Trophoblast cell (in vitro differentiated cells and primary cell): ENCODE measurements at regions not wholly inside any gene's neighbourhood (a gene's known extent, or its start where the extent isn't known, plus 50 kb on each side); places are given as distances from the start of the nearest gene placed in this dataset.

Experiments
- DNase-seq, 2 donors: peaks; one replicate each; pipeline ENCODE4 v3.0.0-alpha.2; 2016
- H2AFZ ChIP-seq: 2 replicates; pipeline ENCODE4 v1.6.1; 2013; ENCODE audit warnings: low read length, moderate library complexity, mild to moderate bottlenecking; ENCODE audit not compliant: insufficient read depth, poor library complexity
- H2AK5ac ChIP-seq: 2 replicates; pipeline ENCODE4 v1.6.1; 2013; ENCODE audit warnings: mild to moderate bottlenecking, low read length
- H2BK120ac ChIP-seq: 2 replicates; pipeline ENCODE4 v1.6.1; 2013; ENCODE audit warnings: low read length, mild to moderate bottlenecking, moderate library complexity; ENCODE audit not compliant: insufficient read depth, poor library complexity
- H2BK12ac ChIP-seq: 2 replicates; pipeline ENCODE4 v1.6.1; 2013; ENCODE audit warnings: mild to moderate bottlenecking, low read length, moderate library complexity
- H2BK5ac ChIP-seq: 2 replicates; pipeline ENCODE4 v1.6.1; 2013; ENCODE audit warnings: low read length, low read depth, moderate library complexity, mild to moderate bottlenecking; ENCODE audit not compliant: poor library complexity
- H3K14ac ChIP-seq: 2 replicates; pipeline ENCODE4 v1.6.1; 2013; ENCODE audit warnings: mild to moderate bottlenecking, low read length
- H3K18ac ChIP-seq: 2 replicates; pipeline ENCODE4 v1.6.1; 2013; ENCODE audit warnings: mild to moderate bottlenecking, low read length
- H3K23ac ChIP-seq: 2 replicates; pipeline ENCODE4 v1.6.1; 2013; ENCODE audit warnings: low read length
- H3K27ac ChIP-seq: 2 replicates; pipeline ENCODE4 v1.5.1; 2013; ENCODE audit warnings: low read depth, mild to moderate bottlenecking, inconsistent platforms, low read length, moderate library complexity
- H3K27me3 ChIP-seq: 2 replicates; pipeline ENCODE4 v1.6.1; 2013; ENCODE audit warnings: inconsistent platforms, mild to moderate bottlenecking, low read length, moderate library complexity; ENCODE audit not compliant: insufficient read depth
- H3K36me3 ChIP-seq, 2 experiments: 1 replicate in 1 of 2; 2 replicates in 1 of 2; pipeline ENCODE4 v1.6.1; 2013; ENCODE audit warnings: low read length in 2 of 2, mild to moderate bottlenecking in 2 of 2, moderate library complexity in 1 of 2; ENCODE audit not compliant: insufficient read depth in 2 of 2, control insufficient read depth in 1 of 2
- H3K4ac ChIP-seq: 2 replicates; pipeline ENCODE4 v1.6.1; 2013; ENCODE audit warnings: low read depth, mild to moderate bottlenecking, low read length, moderate library complexity
- H3K4me1 ChIP-seq, 2 experiments: 1 replicate in 1 of 2; 2 replicates in 1 of 2; pipeline ENCODE4 v1.6.1; 2013; ENCODE audit warnings: low read length in 2 of 2, mild to moderate bottlenecking in 2 of 2, moderate library complexity in 1 of 2; ENCODE audit not compliant: insufficient read depth in 2 of 2, control insufficient read depth in 1 of 2
- H3K4me2 ChIP-seq: 2 replicates; pipeline ENCODE4 v1.6.1; 2013; ENCODE audit warnings: inconsistent platforms, mild to moderate bottlenecking, low read length, moderate library complexity
- H3K4me3 ChIP-seq: 2 replicates; pipeline ENCODE4 v1.5.1; 2013; ENCODE audit warnings: mild to moderate bottlenecking, low read depth, low read length, inconsistent platforms
- H3K79me1 ChIP-seq: one replicate; pipeline ENCODE4 v1.6.1; 2013; ENCODE audit warnings: low read length
- H3K79me2 ChIP-seq: 2 replicates; pipeline ENCODE4 v1.6.1; 2013; ENCODE audit warnings: low read length, mild to moderate bottlenecking; ENCODE audit not compliant: control insufficient read depth, insufficient read depth, poor library complexity
- H3K9ac ChIP-seq: 2 replicates; pipeline ENCODE4 v1.6.1; 2013; ENCODE audit warnings: mild to moderate bottlenecking, low read length
- H3K9me3 ChIP-seq: 2 replicates; pipeline ENCODE4 v1.6.1; 2013; ENCODE audit warnings: low read depth, mild to moderate bottlenecking, control low read depth, inconsistent platforms, low read length; ENCODE audit not compliant: insufficient read depth
- H4K12ac ChIP-seq: 2 replicates; pipeline ENCODE4 v1.6.1; 2013; ENCODE audit warnings: low read depth, mild to moderate bottlenecking, low read length, moderate library complexity
- H4K8ac ChIP-seq: 2 replicates; pipeline ENCODE4 v1.6.1; 2013; ENCODE audit warnings: low read depth, mild to moderate bottlenecking, low read length, moderate library complexity
- H4K91ac ChIP-seq: one replicate; pipeline ENCODE4 v1.6.1; 2013; ENCODE audit warnings: low read depth, mild to moderate bottlenecking, low read length, moderate library complexity
- WGBS: extraction: QIAGEN DNeasy Blood & Tissue Kit; methylation state at CpG from one replicate; pipeline ENCODE4 v1.1.7; 2013; ENCODE audit warnings: missing lambda C conversion rate; ENCODE audit not compliant: insufficient read length, insufficient coverage; ENCODE audit errors: extremely low coverage; 5-methylcytosine and 5-hydroxymethylcytosine counted together

DNA sequence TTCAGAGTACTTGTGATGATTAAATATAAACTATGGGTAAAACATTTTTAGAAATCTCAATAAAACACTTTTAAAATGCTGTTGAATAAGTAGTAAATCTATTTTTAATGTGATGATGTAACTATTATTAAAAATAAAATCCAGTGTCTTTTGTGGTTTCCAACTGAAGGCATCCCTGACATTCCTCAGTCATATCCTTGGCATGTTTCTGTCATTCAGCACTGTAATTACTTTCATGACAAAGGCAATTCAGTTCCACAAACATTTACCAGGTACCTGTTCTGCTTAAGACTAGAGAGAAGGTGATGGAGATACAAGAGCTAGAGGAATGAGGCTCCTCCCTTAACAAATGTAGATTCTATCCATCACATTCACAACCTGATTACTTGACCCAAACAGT is 518.7 kb upstream of the MAP3K7 start:
- Histone ChIP-seq H3K23ac (no peak overlapping the region), H3K18ac (no peak overlapping the region), H2AK5ac (no peak overlapping the region), H3K36me3 (peaks cover 0 to 2% of the 10 kb centered on the region in 2 experiments), H2BK12ac (no peak overlapping the region), H3K14ac (no peak overlapping the region), H3K79me1 (no peaks in the 10 kb centered on the region), H3K27me3 (no peaks in the 10 kb centered on the region), H3K79me2 (no peaks in the 10 kb centered on the region), H4K12ac (no peak overlapping the region), H3K4me2 (no peak overlapping the region), H3K9ac (no peak overlapping the region), H4K8ac (no peak overlapping the region), H2AFZ (no peak overlapping the region), H3K4me3 (no peak overlapping the region), H3K27ac (no peak overlapping the region), H3K9me3 (no peaks in the 10 kb centered on the region), H3K4ac (no peak overlapping the region), H4K91ac (no peak overlapping the region), H2BK120ac (no peak overlapping the region), H2BK5ac (no peak overlapping the region), H3K4me1 (no peaks in the 10 kb centered on the region)
- DNase-seq, result no peak

DNA sequence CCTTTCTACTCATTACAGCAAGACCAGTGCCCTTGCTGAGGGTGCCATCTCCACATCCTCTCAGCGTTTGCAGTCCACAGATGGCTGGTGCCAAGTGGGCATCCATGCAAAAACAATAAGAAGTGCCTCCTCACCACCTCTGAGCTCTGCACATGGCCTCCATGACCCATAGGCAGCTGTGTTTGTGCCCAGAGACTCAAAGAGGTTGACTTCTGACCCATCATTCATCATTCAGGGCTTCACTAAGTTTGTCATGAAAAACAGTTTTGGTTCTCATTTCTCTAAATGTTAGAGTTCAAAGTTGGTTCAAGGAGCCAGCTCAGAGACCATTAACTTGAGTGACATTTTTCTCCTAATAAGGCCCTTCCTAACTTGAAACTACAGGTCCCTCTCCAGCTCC is 512.6 kb upstream of the MAP3K7 start:
- no peak overlapping the region for H3K23ac ChIP-seq
- no peak overlapping the region for H3K4ac ChIP-seq
- no peak overlapping the region for H4K91ac ChIP-seq
- H3K36me3 ChIP-seq, result peaks cover 0 to 2% of the 10 kb centered on the region in 2 experiments
- no peak overlapping the region for H4K12ac ChIP-seq
- DNase-seq, result no peak
- H2AFZ ChIP-seq, result no peak overlapping the region
- no peak overlapping the region for H3K27ac ChIP-seq
- no peak overlapping the region for H2BK120ac ChIP-seq
- H3K18ac ChIP-seq, result no peak overlapping the region
- no peak overlapping the region for H2BK12ac ChIP-seq
- H3K4me2 ChIP-seq, result no peak overlapping the region
- no peak overlapping the region for H4K8ac ChIP-seq
- H3K14ac ChIP-seq, result no peak overlapping the region
- WGBS, result no CpG with 5 or more reads among the region's 1 CpG
- no peak overlapping the region for H2AK5ac ChIP-seq
- H2BK5ac ChIP-seq, result no peak overlapping the region
- H3K79me1 ChIP-seq, result no peaks in the 10 kb centered on the region
- H3K9me3 ChIP-seq, result no peaks in the 10 kb centered on the region
- H3K4me1 ChIP-seq, result no peaks in the 10 kb centered on the region
- H3K79me2 ChIP-seq, result no peaks in the 10 kb centered on the region
- H3K4me3 ChIP-seq, result no peak overlapping the region
- no peak overlapping the region for H3K9ac ChIP-seq
- H3K27me3 ChIP-seq, result no peaks in the 10 kb centered on the region

DNA sequence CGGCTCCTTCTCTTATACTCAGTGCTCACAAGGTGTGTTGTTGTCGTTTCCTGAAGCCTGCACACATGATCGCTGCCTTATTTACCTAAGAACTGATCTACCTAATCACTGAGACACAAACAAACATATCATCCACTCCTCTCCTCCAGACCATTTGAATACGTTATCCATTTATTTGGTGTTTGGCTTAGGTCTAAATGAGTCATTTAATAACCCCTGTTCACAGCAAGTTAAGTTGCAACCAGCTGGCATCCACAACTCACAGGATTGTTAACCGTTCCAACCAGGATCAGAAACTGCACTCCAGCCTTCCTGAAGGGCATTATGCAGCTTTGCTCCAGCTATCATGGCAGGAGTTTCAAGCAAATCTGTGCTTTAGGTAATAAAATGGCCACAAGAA is 511.1 kb upstream of the MAP3K7 start:
- H2BK12ac ChIP-seq, result no peak overlapping the region
- no peak overlapping the region for H2BK5ac ChIP-seq
- no peaks in the 10 kb centered on the region for H3K79me1 ChIP-seq
- no peak overlapping the region for H3K18ac ChIP-seq
- H2AFZ ChIP-seq, result no peak overlapping the region
- no peak overlapping the region for H3K14ac ChIP-seq
- H3K4me2 ChIP-seq, result no peak overlapping the region
- no peak overlapping the region for H3K4me3 ChIP-seq
- no peak overlapping the region for H3K23ac ChIP-seq
- H3K27ac ChIP-seq, result no peak overlapping the region
- DNase-seq, result no peak
- WGBS, result no CpG with 5 or more reads among the region's 5 CpGs
- no peaks in the 10 kb centered on the region for H3K79me2 ChIP-seq
- H3K4me1 ChIP-seq, result no peaks in the 10 kb centered on the region
- no peak overlapping the region for H4K12ac ChIP-seq
- no peak overlapping the region for H4K8ac ChIP-seq
- no peaks in the 10 kb centered on the region for H3K9me3 ChIP-seq
- no peak overlapping the region for H2AK5ac ChIP-seq
- no peak overlapping the region for H2BK120ac ChIP-seq
- no peak overlapping the region for H3K4ac ChIP-seq
- H3K27me3 ChIP-seq, result no peaks in the 10 kb centered on the region
- no peak overlapping the region for H3K9ac ChIP-seq
- H3K36me3 ChIP-seq, result peaks cover 0 to 2% of the 10 kb centered on the region in 2 experiments
- no peak overlapping the region for H4K91ac ChIP-seq

GRCh38 chr6:91097364-91097763 is 510.5 kb upstream of the MAP3K7 start:
- no peak overlapping the region for H2BK5ac ChIP-seq
- H2BK12ac ChIP-seq, result no peak overlapping the region
- no peak overlapping the region for H3K4ac ChIP-seq
- WGBS, result no CpG with 5 or more reads among the region's 5 CpGs
- H3K9ac ChIP-seq, result no peak overlapping the region
- H3K27me3 ChIP-seq, result no peaks in the 10 kb centered on the region
- peaks cover 0 to 2% of the 10 kb centered on the region in 2 experiments for H3K36me3 ChIP-seq
- no peak overlapping the region for H2AFZ ChIP-seq
- DNase-seq, result no peak
- H3K14ac ChIP-seq, result no peak overlapping the region
- H4K8ac ChIP-seq, result no peak overlapping the region
- no peak overlapping the region for H3K27ac ChIP-seq
- H2BK120ac ChIP-seq, result no peak overlapping the region
- H4K12ac ChIP-seq, result no peak overlapping the region
- H3K4me3 ChIP-seq, result no peak overlapping the region
- H3K9me3 ChIP-seq, result no peaks in the 10 kb centered on the region
- no peaks in the 10 kb centered on the region for H3K4me1 ChIP-seq
- H4K91ac ChIP-seq, result no peak overlapping the region
- no peak overlapping the region for H3K4me2 ChIP-seq
- H3K18ac ChIP-seq, result no peak overlapping the region
- no peaks in the 10 kb centered on the region for H3K79me1 ChIP-seq
- no peak overlapping the region for H2AK5ac ChIP-seq
- no peak overlapping the region for H3K23ac ChIP-seq
- no peaks in the 10 kb centered on the region for H3K79me2 ChIP-seq
